Fibroblast of peridontal ligament (primary cell): ENCODE measurements at regions not wholly inside any gene's neighbourhood (a gene's known extent, or its start where the extent isn't known, plus 50 kb on each side); places are given as distances from the start of the nearest gene placed in this dataset.
"Not testable (repeated sequence)": the region's sequence is repeated elsewhere in the genome, so short reads cannot be mapped to it uniquely, and the experiment has no call there.

ENCODE experiments used
- DNase-seq: peaks from one replicate; pipeline ENCODE4 v3.0.0-alpha.2; 2010; ENCODE audit errors: extremely low read depth

DNA sequence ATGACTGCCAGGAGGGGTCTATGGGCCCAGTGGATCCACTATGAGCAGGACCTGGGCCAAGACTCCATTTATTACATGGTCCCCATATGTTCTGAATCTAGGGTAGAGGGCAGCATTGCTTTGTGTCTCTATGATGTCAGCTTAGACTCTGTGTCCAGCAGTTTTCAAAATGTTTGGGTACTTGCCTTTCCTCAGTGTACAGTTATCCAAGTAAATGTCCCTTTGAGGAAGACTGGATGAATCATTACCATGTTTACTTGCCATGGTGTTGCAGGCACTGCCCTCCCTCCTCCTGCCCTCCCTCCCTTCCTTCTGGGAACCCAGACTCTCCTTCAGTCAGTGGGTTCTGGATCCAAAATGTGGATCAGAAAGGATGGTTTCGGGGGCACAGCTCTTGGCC is 108.6 kb downstream of the NRN1 start:
- DNase-seq = no peak

- no peak for DNase-seq
Measured at GRCh38 chr6:5896476-5897200, 110.1 kb downstream of the NRN1 start.

- DNase-seq = no peak
Measured at GRCh38 chr6:5894357-5894756, 112.4 kb downstream of the NRN1 start.

GRCh38 chr6:5893295-5893694 is 113.4 kb downstream of the NRN1 start:
- no peak for DNase-seq

GRCh38 chr6:5892669-5893068 is 114.1 kb downstream of the NRN1 start:
- no peak for DNase-seq

DNA sequence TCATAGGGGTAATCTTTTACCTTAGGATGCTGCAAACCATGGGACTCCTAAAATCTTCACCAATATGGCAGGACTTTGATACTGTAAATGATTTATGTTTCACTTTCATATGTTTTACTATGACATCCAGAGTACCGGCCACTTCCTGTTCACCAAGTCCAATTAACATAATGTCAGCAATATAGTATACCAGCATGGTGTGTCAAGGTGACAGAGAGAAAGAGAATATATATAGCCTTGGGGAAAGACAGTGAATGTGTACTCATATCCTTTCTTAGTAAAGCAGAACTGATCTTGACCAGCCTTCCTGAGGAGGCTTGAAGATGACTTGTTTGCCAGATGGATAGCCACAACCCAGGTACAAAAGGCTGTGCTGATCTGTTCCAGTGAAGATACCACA is 127.9 kb downstream of the NRN1 start:
- no peak for DNase-seq

DNA sequence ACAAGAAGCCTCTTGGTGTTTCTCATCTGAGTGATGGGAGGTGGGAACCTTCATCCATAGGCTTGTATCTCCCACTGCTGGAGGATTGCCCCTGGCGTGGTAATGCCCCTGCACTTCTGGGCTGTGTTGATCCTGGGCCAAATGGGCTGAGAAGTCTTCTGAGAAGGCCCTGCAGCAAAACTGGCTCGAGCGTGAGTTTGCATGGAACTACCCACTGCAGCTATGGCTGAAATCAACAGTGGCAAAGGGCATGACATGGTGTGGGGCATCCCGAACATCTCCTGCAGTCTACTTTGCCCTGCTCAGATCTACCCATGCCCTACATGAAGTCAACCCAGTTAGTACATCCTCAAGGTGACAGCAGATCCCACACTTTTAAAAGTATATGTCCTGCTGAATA is 130.6 kb downstream of the NRN1 start:
- DNase-seq = no peak

- not testable (repeated sequence) for DNase-seq
Measured at GRCh38 chr6:5873976-5874375, 132.7 kb downstream of the NRN1 start.

DNA sequence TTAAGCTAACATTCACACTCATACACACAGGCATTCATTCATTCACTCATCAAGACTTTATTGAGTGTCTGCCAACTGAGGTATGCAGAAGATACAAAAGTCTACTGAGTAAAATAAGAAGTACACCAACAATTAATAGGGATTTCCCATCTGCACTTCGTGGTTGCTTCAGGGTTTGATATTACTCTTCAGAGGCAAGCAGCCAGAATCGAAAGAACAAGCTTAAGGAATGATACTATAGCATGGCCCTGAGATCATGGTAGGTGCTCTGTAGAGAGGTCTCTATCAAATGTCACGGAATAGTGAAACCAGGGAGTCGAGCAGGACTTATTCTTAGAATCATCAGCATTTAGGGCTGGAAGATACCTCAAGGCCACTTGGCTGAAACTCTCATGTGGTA is 135.4 kb downstream of the NRN1 start:
- no peak for DNase-seq

DNA sequence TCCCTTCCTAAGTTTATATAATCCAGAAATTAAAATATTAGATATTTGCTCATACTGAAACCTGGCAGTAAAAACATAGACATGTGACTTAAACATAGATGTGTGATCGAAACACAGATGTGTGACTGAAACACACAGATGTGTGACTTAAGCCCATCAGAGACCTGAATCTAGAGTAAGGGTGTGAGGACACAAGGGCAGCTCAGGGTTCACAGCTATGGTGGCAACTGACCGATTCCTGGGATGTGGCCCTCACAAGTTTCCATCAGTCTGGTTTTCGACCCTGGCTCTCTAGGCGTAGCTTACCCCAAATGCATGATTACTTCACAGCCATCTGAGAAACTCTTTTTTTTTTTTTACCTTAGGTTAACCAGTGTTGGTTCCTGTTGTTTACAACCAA is 137.0 kb downstream of the NRN1 start:
- no peak for DNase-seq

- DNase-seq = no peak
Measured at GRCh38 chr6:5869261-5869660, 137.5 kb downstream of the NRN1 start.

- DNase-seq = peak; percentile 34
Measured at GRCh38 chr6:5866547-5867051, 140.1 kb downstream of the NRN1 start.

DNA sequence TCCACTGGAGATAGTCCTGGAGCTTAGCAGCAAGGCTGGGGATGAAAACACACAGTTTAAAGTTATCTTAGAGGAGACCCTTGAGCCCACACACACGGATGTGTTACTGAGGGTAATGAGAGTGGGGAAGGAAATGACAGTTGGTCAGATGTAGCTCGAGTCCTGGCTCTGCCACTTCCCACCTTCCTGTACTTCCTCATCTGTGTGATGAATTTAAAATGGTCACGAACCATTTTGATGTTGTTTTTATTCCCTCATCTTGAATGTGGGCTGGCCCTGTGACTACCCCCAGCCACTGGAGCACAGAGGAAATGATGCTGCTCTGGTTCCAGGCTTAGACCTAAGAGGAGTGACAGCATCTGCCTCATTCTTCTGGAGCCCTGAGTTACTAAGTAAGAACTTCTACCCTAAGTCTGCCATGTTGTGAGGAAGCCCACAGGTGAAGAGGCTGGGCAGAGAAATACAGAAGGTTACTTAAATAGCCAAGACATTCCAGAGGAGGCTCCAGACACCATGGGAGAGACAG is 141.2 kb downstream of the NRN1 start:
- DNase-seq = no peak

GRCh38 chr6:5860849-5861248 is 145.9 kb downstream of the NRN1 start:
- no peak for DNase-seq

GRCh38 chr6:5855787-5856470 is 150.8 kb downstream of the NRN1 start:
- DNase-seq = no peak

DNA sequence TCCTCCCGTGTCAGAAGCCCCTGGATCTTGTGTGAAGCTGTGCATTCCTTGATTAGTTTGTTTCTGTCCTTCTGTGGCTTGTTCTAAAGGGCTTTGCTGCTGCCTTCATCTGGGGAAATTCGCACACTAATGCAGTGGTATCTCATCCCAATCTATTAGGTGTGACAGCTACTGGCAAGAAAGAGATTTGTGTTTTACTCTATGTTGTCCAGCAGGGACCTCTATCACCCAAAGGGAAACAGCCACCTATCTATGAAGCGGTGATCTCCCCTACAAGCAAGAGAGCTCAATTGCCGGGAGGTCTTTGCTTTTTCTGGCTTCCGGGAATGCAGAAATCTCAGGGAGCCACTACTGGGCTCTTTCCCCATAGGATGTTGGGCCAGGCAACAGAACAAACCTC is 151.8 kb downstream of the NRN1 start:
- no peak for DNase-seq

- no peak for DNase-seq
Measured at GRCh38 chr6:5851261-5851757, 155.4 kb downstream of the NRN1 start.

DNA sequence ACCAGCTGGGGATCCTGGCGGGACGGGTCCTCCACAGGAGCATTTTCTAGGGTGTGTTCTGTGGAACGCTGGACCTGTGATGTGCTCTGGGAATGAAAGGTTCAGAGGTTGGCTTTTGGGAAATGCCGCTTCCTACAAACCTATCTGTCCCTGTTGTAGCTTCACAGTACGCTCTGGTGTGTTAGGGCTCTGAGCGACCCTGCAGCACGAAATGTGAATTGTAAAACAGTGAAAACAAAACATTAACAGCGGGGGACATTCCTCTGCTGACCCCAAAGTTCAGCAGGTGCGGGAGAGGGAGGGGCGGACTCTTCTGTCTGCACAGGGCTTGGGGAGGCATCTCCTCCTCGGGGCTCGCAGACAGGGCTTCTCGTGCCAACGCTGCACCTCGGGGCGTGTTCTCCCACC is 155.9 kb downstream of the NRN1 start:
- DNase-seq = no peak

DNA sequence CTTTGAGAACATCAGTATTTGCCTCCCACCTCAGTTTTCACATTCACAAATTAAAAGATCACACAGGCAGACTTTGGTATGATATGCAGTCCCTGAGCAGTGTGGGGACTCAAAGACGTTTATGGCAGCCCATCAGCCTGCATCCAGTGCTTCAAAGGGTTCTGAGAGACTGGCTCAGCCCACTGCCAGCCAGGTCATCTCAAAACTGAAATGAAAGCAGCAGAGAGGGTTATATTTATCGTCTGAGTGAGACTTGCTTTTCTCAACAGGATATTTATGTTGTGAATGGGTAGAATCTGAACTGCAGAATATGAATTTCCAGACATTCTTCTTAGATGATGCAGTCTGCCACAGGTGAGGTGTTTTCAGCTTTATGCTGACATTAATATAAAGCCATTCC is 159.8 kb downstream of the NRN1 start:
- DNase-seq = no peak

DNA sequence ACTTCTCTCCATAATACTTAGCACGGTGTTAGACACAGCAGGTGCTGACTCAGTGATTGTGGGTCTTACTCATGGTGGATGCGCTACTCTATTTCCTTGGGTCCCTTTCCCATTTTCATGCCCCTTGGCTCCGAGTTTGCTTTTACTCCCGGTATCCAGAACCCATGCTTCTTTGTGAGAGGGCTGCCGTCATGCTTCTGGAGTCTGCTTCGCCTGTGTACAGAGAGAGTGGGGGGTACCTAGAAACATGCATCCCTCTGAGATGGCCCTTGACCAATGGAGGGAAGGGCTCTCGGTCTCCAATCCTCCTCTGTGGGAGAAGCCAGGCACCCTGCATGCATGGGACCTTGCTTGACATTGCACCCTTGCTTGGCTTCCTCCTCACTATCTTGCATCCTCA is 160.4 kb downstream of the NRN1 start:
- no peak for DNase-seq

DNA sequence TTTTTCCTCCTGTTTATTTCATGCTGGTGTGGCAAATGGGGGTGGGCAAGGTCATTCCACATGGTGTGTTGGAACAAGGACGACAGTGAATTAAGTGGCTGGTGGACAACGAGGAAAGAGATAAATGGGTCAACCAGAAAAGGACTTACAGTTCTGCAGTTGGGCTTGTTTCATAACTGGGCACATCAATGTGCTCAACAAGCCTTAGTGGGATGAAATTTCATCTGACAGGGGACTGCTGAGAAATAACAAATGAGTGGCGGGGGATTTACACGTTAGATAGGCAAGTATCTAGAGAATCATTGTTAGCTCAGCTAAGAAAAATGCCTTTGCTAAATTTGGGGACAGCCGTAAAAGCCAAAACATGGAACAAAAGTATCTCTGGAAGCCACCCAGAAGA is 163.6 kb downstream of the NRN1 start:
- no peak for DNase-seq

- no peak for DNase-seq
Measured at GRCh38 chr6:5840734-5841390, 165.9 kb downstream of the NRN1 start.
